ENCODE measurements at regions not wholly inside any gene's neighbourhood (a gene's known extent, or its start where the extent isn't known, plus 50 kb on each side); places are given as distances from the start of the nearest gene placed in this dataset.
"Not testable (repeated sequence)": the region's sequence is repeated elsewhere in the genome, so short reads cannot be mapped to it uniquely, and the experiment has no call there.

DNA sequence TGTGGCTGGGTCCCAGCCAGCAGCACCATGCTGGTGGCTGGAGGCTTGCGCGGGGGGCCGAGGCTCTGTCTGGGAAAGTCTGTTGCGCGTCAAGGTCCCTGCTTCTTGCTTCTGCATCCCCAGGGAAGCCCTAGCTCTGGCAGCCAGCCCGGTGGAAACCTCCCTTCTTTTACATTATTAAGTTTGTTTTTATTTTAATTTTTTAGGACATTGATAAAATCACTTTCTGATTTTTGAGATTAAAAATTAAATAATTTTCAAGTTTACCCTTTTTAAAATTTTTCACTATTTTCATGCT, 81.6 kb downstream of the TRIM51G start:
- intact Hi-C loops (cut with micrococcal nuclease); H4K20me1 ChIP-seq (replicated peaks; ENCODE audit: control insufficient read depth, insufficient read depth, low read length); POLR2A ChIA-PET; H3K9me1 ChIP-seq (ENCODE audit: control insufficient read depth, insufficient read depth, low read length); ATAC-seq; FAIRE-seq; H3K79me2 ChIP-seq (ENCODE audit: control insufficient read depth, insufficient read depth, low read length); H3K4me2 ChIP-seq (ENCODE audit: insufficient read depth, low read length); BruUV-seq (replicated peaks); H3K36me3 ChIP-seq (ENCODE audit: control insufficient read depth, insufficient read depth, low read length); H3K4me1 ChIP-seq (replicated peaks in 1 of 2; ENCODE audit: control insufficient read depth in 2 of 2, insufficient read depth in 2 of 2, low read length in 2 of 2); CTCF ChIA-PET (ENCODE audit: low intra/inter-chr PET ratio); in situ Hi-C loops (cut with MboI); H3K27me3 ChIP-seq (ENCODE audit: control insufficient read depth in 2 of 2, insufficient read depth in 2 of 2, low read length in 2 of 2); H3K9me3 ChIP-seq (replicated peaks; ENCODE audit: control insufficient read depth, insufficient read depth, low read depth, low read length); H3K27ac ChIP-seq (ENCODE audit: extremely low read depth, low read depth, low read length); H2AFZ ChIP-seq (ENCODE audit: low read depth, low read length); H3K9ac ChIP-seq (ENCODE audit: insufficient read depth in 1 of 2, low read depth in 2 of 2, low read length in 2 of 2); H3K4me3 ChIP-seq; DNase-seq (ENCODE audit: extremely low read depth in 1 of 4, low spot score in 3 of 4): not testable (repeated sequence)
- 0% methylated on average over 6 of the region's 6 CpGs for WGBS (ENCODE audit: insufficient coverage, low coverage, missing lambda C conversion rate)

DNA sequence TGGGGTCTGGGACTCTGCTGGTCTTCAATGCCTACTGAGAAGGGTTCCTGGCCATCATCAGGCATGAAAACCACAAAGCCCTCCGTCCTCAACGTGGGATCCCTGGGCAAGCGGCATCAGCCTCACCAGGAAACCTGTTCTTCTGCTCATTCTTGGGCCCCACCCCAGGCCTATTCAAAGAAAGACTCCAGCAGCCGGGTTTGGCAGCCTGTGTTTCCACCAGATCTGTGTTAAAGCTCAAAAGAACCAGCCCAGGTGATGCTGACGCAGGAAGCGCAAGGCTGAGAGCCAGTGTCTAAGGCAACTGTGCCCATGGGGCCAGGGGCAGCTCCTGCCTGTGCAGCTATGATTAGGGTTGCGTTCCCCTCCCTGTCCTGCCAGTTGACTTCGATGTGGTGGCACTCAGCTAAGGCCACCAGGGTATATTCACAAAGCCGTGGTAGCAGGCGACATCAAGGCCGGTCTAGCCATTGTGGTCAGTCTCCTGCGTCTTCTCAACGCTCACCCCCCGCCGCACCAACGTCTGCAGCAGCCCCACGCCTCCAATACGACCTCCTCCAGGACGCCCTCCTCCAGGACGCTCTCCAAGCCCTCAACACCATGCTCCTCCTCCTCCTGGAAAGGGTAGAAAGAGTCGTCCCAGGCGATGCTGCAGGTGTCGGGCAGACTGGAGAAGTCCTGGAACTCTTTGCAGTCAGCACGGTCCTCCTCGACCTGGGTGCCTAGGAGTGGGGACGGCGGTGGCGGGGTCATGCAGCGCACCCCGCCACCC, 82.1 kb downstream of the TRIM51G start:
- H2AFZ ChIP-seq (ENCODE audit: low read depth, low read length); POLR2A ChIA-PET; H3K79me2 ChIP-seq (ENCODE audit: control insufficient read depth, insufficient read depth, low read length); H3K27ac ChIP-seq (ENCODE audit: extremely low read depth, low read depth, low read length); H3K4me3 ChIP-seq; H3K36me3 ChIP-seq (ENCODE audit: control insufficient read depth, insufficient read depth, low read length); H3K9me1 ChIP-seq (ENCODE audit: control insufficient read depth, insufficient read depth, low read length); DNase-seq (ENCODE audit: extremely low read depth in 1 of 4, low spot score in 3 of 4); H4K20me1 ChIP-seq (replicated peaks; ENCODE audit: control insufficient read depth, insufficient read depth, low read length); BruUV-seq (replicated peaks); in situ Hi-C loops (cut with MboI); H3K4me1 ChIP-seq (replicated peaks in 1 of 2; ENCODE audit: control insufficient read depth in 2 of 2, insufficient read depth in 2 of 2, low read length in 2 of 2); ATAC-seq; H3K9me3 ChIP-seq (replicated peaks; ENCODE audit: control insufficient read depth, insufficient read depth, low read depth, low read length); FAIRE-seq; intact Hi-C loops (cut with micrococcal nuclease); H3K4me2 ChIP-seq (ENCODE audit: insufficient read depth, low read length); H3K9ac ChIP-seq (ENCODE audit: insufficient read depth in 1 of 2, low read depth in 2 of 2, low read length in 2 of 2); H3K27me3 ChIP-seq (ENCODE audit: control insufficient read depth in 2 of 2, insufficient read depth in 2 of 2, low read length in 2 of 2): not testable (repeated sequence)
- under 1% methylated on average over 26 of the region's 30 CpGs for WGBS (ENCODE audit: insufficient coverage, low coverage, missing lambda C conversion rate)
- CTCF ChIA-PET (ENCODE audit: low intra/inter-chr PET ratio) = interaction anchor here (0.6 kb wide), 1 partner anchor 788 kb away, joined by 3 read pairs; no protein-coding TSS in a partner anchor

- POLR2A ChIA-PET = interaction anchor here (0.7 kb wide), 1 partner anchor 233 kb away, joined by 3 read pairs; no protein-coding TSS in a partner anchor
- DNase-seq (ENCODE audit: extremely low read depth in 1 of 4, low spot score in 3 of 4); H3K4me1 ChIP-seq (replicated peaks in 1 of 2; ENCODE audit: control insufficient read depth in 2 of 2, insufficient read depth in 2 of 2, low read length in 2 of 2); H3K36me3 ChIP-seq (ENCODE audit: control insufficient read depth, insufficient read depth, low read length); H2AFZ ChIP-seq (ENCODE audit: low read depth, low read length); H3K79me2 ChIP-seq (ENCODE audit: control insufficient read depth, insufficient read depth, low read length); H3K9ac ChIP-seq (ENCODE audit: insufficient read depth in 1 of 2, low read depth in 2 of 2, low read length in 2 of 2); H3K27ac ChIP-seq (ENCODE audit: extremely low read depth, low read depth, low read length); H4K20me1 ChIP-seq (replicated peaks; ENCODE audit: control insufficient read depth, insufficient read depth, low read length); H3K27me3 ChIP-seq (ENCODE audit: control insufficient read depth in 2 of 2, insufficient read depth in 2 of 2, low read length in 2 of 2); H3K9me1 ChIP-seq (ENCODE audit: control insufficient read depth, insufficient read depth, low read length); ATAC-seq; FAIRE-seq; H3K9me3 ChIP-seq (replicated peaks; ENCODE audit: control insufficient read depth, insufficient read depth, low read depth, low read length); H3K4me3 ChIP-seq; in situ Hi-C loops (cut with MboI); H3K4me2 ChIP-seq (ENCODE audit: insufficient read depth, low read length); intact Hi-C loops (cut with micrococcal nuclease); BruUV-seq (replicated peaks): not testable (repeated sequence)
- CTCF ChIA-PET (ENCODE audit: low intra/inter-chr PET ratio) = interaction anchor here (0.6 kb wide), 1 partner anchor 788 kb away, joined by 3 read pairs; no protein-coding TSS in a partner anchor
- under 1% methylated on average over 24 of the region's 29 CpGs for WGBS (ENCODE audit: insufficient coverage, low coverage, missing lambda C conversion rate)
Observed at GRCh38 chr11:48900801-48901181, 82.9 kb downstream of the TRIM51G start.

Measured in K562 (cell line).